Ovary (tissue), 7 donors: ENCODE measurements at regions not wholly inside any gene's neighbourhood (a gene's known extent, or its start where the extent isn't known, plus 50 kb on each side); places are given as distances from the start of the nearest gene placed in this dataset.

Source experiments
- DNase-seq, 5 donors: peaks; one replicate each; pipeline ENCODE4 v3.0.0-alpha.2; 2019 to 2020
- H3K27ac ChIP-seq, 2 donors: fragments of 200-600 bp; one replicate each; pipeline versions ENCODE4 v1.5.1 to v1.8.0; 2019 to 2022
- H3K27me3 ChIP-seq: fragments of 200-600 bp; one replicate; pipeline ENCODE4 v1.8.0; 2022
- H3K36me3 ChIP-seq: fragments of 200-600 bp; sonication (generic); one replicate; pipeline ENCODE4 v1.5.1; 2019
- H3K4me1 ChIP-seq: one replicate; pipeline ENCODE4 v1.8.1; 2013; ENCODE audit warnings: mild to moderate bottlenecking, moderate library complexity; ENCODE audit not compliant: insufficient read depth
- H3K4me3 ChIP-seq: fragments of 200-600 bp; sonication (generic); one replicate; pipeline ENCODE4 v1.5.1; 2017
- H3K9me3 ChIP-seq, 2 donors: fragments of 200-600 bp in 1 of 2; sonication (generic) in 1 of 2; one replicate each; pipeline versions ENCODE4 v1.5.1 to v1.8.1; 2013 to 2019; ENCODE audit warnings: mild to moderate bottlenecking in 1 of 2, moderate library complexity in 1 of 2
- EP300 ChIP-seq: sonication (generic); formaldehyde crosslinking; IDR thresholded peaks from one replicate; pipeline ENCODE4 v1.6.1; 2017; ENCODE audit warnings: antibody characterized with exemption
- POLR2A ChIP-seq: fragments of 450-650 bp; IDR thresholded peaks from one replicate; pipeline ENCODE4 v1.6.1; 2017; ENCODE audit warnings: antibody characterized with exemption, mild to moderate bottlenecking, moderate library complexity
- WGBS, 3 donors: extraction: QIAGEN DNeasy Blood & Tissue Kit in 1 of 3; methylation state at CpG; one replicate each; pipeline versions ENCODE4 v1.1.5 to v1.1.7; 2013 to 2017; 5-methylcytosine and 5-hydroxymethylcytosine counted together
- intact Hi-C, 4 donors: fragments of 100-400 bp; cut with DNase I; formaldehyde crosslinking; loops; one replicate each; pipeline versions ENCODE4 v1.11.0 to v1.15.1; 2022 to 2023
- TF ChIP-seq, protein P1 (sequence below), 3 donors: fragments of 450-650 bp in 2 of 3; fragments of 200-600 bp in 1 of 3; IDR thresholded peaks; one replicate each; pipeline versions ENCODE4 v1.5.1 to v1.8.0; 2016 to 2022; ENCODE audit warnings: antibody characterized with exemption in 3 of 3, mild to moderate bottlenecking in 1 of 3
- donor health status: DM: no; HTN: no; CAD: no; lungs with moderate emphysema.
- donor health status: DM: no; HTN: no; CAD: no.
- donor health status: Bipolar disorder and iron deficiency.
- donor health status: DM: no; HTN: no; CAD: no.
- donor health status: DM: yes; HTN: yes; CAD: no.

DNA sequence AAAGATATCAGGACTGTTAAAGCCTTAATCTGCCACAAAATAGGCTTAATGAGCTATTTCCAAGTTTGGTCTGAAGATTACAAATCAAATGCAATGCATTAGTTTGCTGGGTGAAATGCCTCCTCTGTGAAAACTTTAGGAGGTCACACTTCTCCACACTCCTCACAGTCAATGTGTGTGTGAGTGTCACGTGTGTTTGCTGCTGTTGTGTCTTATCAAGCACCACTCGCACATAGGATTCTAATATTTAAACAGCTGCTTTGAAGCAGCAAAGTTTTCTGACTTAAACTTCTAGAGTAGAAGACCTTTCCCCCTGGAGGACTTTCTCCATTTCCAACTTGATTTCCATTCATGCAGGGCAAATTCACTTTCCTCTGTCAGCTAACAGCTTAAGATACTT lies 203.2 kb upstream of the PEX5L start:
- intact Hi-C loops: no loop called here
- Histone ChIP-seq H3K27me3 (no peaks in the 10 kb centered on the region), H3K36me3 (no peaks in the 10 kb centered on the region), H3K4me3 (no peak overlapping the region), H3K4me1 (no peaks in the 10 kb centered on the region), H3K27ac (no peak overlapping the region), H3K9me3 (peaks cover 0 to 3% of the 10 kb centered on the region in 2 donors)
- 57 to 61% (median 60%) methylated on average over 2 of the region's 2 CpGs for WGBS, 3 donors
- TF ChIP-seq EP300 (no peak), POLR2A (no peak)
- TF ChIP-seq, protein P1, sequence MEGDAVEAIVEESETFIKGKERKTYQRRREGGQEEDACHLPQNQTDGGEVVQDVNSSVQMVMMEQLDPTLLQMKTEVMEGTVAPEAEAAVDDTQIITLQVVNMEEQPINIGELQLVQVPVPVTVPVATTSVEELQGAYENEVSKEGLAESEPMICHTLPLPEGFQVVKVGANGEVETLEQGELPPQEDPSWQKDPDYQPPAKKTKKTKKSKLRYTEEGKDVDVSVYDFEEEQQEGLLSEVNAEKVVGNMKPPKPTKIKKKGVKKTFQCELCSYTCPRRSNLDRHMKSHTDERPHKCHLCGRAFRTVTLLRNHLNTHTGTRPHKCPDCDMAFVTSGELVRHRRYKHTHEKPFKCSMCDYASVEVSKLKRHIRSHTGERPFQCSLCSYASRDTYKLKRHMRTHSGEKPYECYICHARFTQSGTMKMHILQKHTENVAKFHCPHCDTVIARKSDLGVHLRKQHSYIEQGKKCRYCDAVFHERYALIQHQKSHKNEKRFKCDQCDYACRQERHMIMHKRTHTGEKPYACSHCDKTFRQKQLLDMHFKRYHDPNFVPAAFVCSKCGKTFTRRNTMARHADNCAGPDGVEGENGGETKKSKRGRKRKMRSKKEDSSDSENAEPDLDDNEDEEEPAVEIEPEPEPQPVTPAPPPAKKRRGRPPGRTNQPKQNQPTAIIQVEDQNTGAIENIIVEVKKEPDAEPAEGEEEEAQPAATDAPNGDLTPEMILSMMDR (IDR thresholded peaks at IDR 0.05): no peak
- DNase-seq: no peak

DNA sequence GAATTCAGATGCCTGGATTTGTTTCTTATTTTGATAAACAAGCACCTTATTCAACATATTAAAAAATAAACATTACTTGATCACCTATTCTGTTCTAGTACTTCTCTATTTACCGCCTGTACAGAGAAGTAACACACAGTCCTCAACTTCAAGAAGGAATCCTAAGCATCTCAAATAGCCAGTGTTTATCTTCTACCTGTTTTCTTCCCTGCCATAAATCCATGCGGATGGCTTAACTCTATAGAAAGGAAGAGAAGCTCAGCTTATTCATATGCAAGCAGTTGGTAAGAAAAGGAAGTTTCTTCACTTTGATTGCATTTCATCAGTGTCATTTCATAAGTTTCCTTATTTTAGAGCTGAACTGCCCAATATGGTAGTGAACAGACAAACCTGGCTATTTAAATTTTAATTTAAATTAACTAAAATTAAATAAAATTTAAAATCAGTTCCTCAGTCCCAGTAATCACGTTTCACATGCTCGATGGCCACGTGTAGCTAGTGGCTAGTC lies 210.0 kb upstream of the PEX5L start:
- DNase-seq: no peak
- no peak for TF ChIP-seq POLR2A
- TF ChIP-seq, protein P1 (IDR thresholded peaks at IDR 0.05): no peak
- WGBS, 3 donors: 48 to 53% (median 49%) methylated on average over 5 of the region's 5 CpGs
- intact Hi-C loops: no loop called here
- Histone ChIP-seq H3K4me3 (no peak overlapping the region), H3K27me3 (no peaks in the 10 kb centered on the region), H3K4me1 (no peaks in the 10 kb centered on the region), H3K36me3 (no peaks in the 10 kb centered on the region), H3K9me3 (no peaks in the 10 kb centered on the region), H3K27ac (no peak overlapping the region)

DNA sequence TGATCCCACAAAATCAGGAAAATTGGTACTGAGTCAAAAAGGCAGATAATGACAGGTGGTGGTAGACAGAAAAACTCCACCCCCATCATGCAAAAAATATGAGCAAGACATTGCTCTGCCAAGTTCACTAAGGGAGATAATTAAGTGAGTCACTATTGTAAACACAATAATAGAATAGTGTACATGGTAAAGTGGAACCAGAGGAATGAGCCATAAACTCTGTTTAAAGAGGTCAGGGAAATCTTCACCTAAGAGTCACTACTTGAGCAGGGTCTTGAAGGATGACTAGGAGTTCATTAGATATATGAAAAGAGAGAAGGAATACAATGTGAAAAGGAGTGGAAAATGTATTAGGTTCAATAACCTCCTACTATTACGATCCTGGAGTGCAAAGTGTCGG lies 213.4 kb upstream of the PEX5L start:
- WGBS, 3 donors: 63 to 91% (median 81%) methylated on average over 2 of the region's 2 CpGs
- Histone ChIP-seq H3K9me3 (no peaks in the 10 kb centered on the region), H3K36me3 (no peaks in the 10 kb centered on the region)

DNA sequence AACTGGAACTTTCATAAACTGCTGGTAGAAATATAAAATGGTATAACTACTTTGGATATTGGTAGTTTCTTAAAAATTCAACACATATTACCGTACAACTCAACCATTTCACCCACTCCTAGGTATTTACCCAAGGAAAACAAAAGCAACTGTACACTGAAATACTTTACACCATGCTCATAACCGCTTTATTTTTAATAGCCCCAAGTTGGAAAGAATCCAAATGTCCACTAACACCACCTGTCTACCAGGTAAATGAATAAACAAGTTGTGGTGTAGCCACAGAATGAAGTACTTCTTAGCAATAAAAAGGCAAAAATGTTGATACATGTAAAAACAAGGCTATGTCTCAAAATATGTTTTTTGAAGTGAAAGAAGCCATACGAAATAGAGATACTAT lies 215.9 kb upstream of the PEX5L start:
- H3K9me3 ChIP-seq: no peaks in the 10 kb centered on the region
- DNase-seq: no peak
- no peaks in the 10 kb centered on the region for H3K4me1 ChIP-seq
- TF ChIP-seq, protein P1 (IDR thresholded peaks at IDR 0.05): no peak
- TF ChIP-seq POLR2A (no peak), EP300 (no peak)
- H3K36me3 ChIP-seq: no peaks in the 10 kb centered on the region
- 88 to 92% (median 89%) methylated on average over 3 of the region's 3 CpGs for WGBS, 3 donors
- no peak overlapping the region for H3K4me3 ChIP-seq
- H3K27me3 ChIP-seq: no peaks in the 10 kb centered on the region
- intact Hi-C loops: no loop called here
- H3K27ac ChIP-seq: no peak overlapping the region

More for the DNA sequence above, 213.4 kb upstream of the PEX5L start:
- Histone ChIP-seq H3K4me3 (no peak overlapping the region), H3K27ac (no peak overlapping the region), H3K27me3 (no peaks in the 10 kb centered on the region), H3K4me1 (no peaks in the 10 kb centered on the region)
- DNase-seq: no peak
- no peak for TF ChIP-seq POLR2A
- TF ChIP-seq, protein P1 (IDR thresholded peaks at IDR 0.05): no peak
- no peak for TF ChIP-seq EP300
- intact Hi-C loops: no loop called here
